Stimulated activated CD8-positive, alpha-beta memory T cell treated with anti-CD3 and anti-CD28 coated beads, Interleukin-4, amount 100 ng/mL, for 48 hours (primary cell): ENCODE measurements at regions not wholly inside any gene's neighbourhood (a gene's known extent, or its start where the extent isn't known, plus 50 kb on each side); places are given as distances from the start of the nearest gene placed in this dataset.
"Not testable (repeated sequence)": the region's sequence is repeated elsewhere in the genome, so short reads cannot be mapped to it uniquely, and the experiment has no call there.

Source experiments
- DNase-seq: peaks from one replicate; pipeline ENCODE4 v3.0.0-alpha.2; 2020

- DNase-seq, result no peak
These were observed 146.8 kb upstream of the FBXL17 start for GRCh38 chr5:108528655-108529054.

- DNase-seq, result no peak
These were observed 142.7 kb upstream of the FBXL17 start for GRCh38 chr5:108524564-108524963.

GRCh38 chr5:108523360-108523759 lies 141.5 kb upstream of the FBXL17 start:
- DNase-seq, result no peak

- DNase-seq, result no peak
These were observed 140.1 kb upstream of the FBXL17 start for GRCh38 chr5:108521841-108522506.

GRCh38 chr5:108521011-108521700 lies 139.3 kb upstream of the FBXL17 start:
- DNase-seq, result no peak

GRCh38 chr5:108516785-108517184 lies 134.9 kb upstream of the FBXL17 start:
- no peak for DNase-seq

GRCh38 chr5:108515517-108516105 lies 133.7 kb upstream of the FBXL17 start:
- DNase-seq, result no peak

GRCh38 chr5:108508979-108509378 lies 127.1 kb upstream of the FBXL17 start:
- no peak for DNase-seq

DNA sequence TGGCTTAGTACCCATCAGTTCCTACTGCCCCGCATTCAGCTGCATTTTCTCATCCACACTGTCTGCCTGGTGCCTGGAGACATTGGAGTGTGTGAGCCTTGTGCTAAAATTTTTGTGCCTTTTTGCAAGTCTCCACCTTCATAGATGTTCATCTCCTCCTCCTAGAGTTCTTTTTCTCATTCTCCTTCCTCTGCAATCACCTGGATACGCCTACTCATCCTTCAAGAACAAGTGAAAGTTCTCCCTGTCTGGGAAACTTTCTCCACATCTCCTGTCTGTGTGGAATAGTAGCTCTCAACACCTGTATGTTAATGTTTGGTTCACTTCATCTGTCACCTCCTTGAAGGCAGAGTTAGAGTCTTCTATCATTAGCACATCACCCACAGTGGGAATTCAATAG lies 125.7 kb upstream of the FBXL17 start:
- DNase-seq, result no peak

GRCh38 chr5:108505608-108506007 lies 123.7 kb upstream of the FBXL17 start:
- no peak for DNase-seq

DNA sequence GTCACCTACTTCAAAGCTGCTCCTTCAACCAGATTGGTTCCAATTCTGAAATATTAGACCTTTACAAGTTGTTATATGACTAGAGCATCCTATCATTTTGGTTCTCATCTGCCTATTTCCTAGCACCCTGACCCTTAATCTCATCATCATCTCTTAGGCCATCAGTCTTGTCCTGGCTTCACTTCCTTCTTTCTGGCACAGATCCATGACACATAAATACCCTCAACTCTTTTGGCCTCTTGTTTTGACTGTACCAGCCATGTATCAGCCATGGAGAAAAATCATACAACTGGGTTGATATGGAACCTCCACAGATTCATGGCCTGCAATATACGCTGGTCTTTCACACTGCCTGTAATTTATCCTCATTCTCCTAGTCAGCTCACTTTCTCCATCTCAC lies 123.1 kb upstream of the FBXL17 start:
- no peak for DNase-seq

DNA sequence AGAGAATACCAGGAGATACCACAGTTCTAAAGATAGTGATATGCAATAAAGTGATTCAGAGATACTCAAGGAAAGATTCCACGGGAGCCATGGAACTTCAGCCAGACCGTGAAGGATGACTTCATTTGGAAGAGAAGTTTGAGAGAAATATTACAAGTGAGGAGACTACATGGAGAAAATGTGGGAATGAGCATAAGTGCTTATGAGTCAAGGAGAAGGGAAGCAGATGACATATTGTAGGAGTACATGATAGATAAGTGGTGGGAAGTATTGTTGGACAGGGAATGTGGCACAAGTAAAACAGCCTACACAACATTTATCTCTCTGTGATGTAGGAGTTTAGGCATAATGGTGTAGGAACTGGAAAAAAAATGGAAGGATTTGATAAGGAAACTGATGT lies 122.1 kb upstream of the FBXL17 start:
- no peak for DNase-seq

DNA sequence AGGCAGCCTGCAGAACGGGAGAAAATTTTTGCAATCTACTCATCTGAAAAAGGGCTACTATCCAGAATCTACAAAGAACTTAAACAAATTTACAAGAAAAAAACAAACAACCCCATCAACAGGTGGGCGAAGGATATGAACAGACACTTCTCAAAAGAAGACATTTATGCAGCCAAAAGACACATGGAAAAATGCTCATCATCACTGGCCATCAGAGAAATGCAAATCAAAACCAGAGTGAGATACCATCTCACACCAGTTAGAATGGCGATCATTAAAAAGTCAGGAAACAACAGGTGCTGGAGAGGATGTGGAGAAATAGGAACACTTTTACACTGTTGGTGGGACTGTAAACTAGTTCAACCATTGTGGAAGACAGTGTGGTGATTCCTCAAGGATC lies 113.7 kb upstream of the FBXL17 start:
- not testable (repeated sequence) for DNase-seq

- no peak for DNase-seq
These were observed 106.1 kb upstream of the FBXL17 start for GRCh38 chr5:108487951-108488350.

- no peak for DNase-seq
These were observed 102.1 kb upstream of the FBXL17 start for GRCh38 chr5:108484035-108484434.

DNA sequence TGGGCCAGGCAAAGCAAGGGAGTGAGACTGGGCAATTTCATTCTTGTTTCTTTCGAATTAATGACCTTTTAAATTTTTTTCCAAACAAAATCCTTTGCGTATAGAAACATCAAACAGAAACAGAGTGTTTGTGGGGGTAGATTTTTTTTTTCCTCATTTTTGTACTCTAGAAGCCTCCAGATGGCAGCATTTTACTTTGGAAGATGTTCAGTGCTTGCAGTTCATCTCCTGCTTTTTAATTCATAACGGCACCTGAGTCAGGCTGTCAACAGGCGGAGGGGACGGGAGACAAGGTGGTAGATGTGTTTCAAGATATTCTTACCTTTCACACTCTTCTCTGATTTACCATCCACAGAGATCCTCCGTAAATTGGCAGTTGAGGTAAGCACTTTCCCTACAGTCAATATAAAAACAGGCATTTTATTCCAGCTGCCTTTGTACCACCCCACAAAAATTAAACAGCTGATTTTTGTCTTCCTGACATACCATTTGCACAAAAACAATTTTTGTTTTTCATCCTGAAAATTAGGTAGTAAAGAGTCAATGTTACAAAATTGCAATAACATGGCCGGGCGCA lies 99.5 kb upstream of the FBXL17 start:
- no peak for DNase-seq

GRCh38 chr5:108472237-108472636 lies 90.3 kb upstream of the FBXL17 start:
- DNase-seq, result no peak

DNA sequence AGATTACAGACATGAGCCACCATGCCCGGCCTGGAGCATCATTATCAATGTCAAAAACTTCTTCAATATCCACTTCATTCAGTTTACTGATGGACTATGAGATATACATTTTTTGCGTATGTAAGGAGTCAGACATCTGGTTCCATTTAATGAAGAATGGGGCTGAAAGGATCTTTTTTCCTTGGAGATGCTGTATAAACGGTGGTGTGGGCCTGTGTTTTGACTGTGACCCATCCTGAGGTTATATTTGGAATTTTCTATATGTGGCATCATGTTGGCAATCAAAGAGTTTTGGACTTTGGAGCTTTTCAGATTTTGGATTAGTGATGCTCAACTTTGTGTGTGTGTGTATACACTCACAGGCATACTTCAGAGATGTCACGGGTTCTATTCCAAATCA lies 85.7 kb upstream of the FBXL17 start:
- no peak for DNase-seq

DNA sequence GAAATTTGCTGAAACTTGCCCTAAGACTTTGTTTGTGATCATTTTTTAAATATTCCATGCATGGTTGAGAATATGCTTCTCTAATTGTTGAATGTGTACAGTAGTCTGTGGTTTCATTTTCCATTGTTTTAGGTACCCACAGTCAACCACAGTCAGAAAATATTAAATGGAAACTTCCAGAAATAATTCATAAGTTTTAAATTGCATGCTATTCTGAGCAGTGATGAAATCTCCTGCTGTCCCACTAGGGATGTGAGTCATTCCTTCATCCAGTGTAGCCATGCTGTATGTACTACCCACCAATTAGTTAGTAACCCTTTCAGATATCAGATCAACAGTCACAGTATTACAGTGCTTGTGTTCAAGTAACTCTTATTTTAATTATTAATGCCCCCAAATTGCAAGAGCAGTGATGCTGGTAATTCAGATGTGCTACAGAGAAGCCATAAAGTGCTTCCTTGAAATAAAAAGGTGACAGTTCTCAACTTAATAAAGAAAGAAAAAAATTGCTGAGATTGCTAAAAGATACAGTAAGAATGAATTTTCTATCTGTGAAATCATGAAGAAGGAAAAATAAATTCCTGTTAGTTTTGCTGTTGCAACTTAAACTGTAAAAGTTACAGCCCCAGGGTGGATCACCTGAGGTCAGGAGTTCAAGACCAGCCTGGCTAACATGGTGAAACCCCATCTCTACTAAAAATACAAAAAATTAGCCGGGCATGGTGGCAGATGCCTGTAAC lies 79.9 kb upstream of the FBXL17 start:
- no peak for DNase-seq

GRCh38 chr5:108459769-108460168 lies 77.9 kb upstream of the FBXL17 start:
- DNase-seq, result no peak

- no peak for DNase-seq
These were observed 69.4 kb upstream of the FBXL17 start for GRCh38 chr5:108451269-108451668.

DNA sequence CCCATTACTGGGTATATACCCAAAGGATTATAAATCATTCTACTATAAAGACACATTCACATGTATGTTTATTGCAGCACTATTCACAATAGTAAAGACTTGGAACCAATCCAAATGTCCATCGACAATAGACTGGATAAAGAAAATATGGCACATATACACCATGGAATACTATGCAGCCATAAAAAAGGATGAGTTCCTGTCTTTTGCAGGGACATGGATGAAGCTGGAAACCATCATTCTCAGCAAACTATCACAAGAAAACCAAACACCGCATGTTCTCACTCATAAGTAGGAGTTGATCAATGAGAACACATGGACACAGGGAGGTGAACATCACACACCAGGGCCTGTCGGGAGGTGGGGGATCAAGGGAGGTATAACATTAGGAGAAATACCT lies 62.2 kb upstream of the FBXL17 start:
- not testable (repeated sequence) for DNase-seq

DNA sequence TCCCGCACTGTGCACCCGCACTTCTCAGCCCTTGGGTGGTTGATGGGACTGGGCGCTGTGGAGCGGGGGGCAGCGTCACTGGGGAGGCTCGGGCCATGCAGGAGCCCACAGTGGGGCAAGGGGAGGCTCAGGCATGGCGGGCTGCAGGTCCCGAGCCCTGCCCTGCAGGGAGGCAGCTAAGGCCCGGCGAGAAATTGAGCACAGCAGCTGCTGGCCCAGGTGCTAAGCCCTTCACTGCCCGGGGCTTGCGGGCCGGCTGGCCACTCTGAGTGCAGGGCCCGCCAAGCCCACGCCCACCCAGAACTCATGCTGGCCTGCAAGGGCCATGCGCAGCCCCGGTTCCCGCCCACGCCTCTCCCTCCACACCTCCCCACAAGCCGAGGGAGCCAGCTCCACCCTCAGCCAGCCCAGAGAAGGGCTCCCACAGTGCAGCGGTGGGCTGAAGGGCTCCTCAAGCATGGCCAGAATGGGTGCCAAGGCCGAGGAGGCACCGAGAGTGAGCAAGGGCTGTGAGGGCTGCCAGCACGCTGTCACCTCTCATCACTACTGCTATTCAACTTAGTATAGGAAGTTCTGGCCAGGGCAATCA lies 60.3 kb upstream of the FBXL17 start:
- not testable (repeated sequence) for DNase-seq
